RPMI7951 (cell line): ENCODE measurements at regions not wholly inside any gene's neighbourhood (a gene's known extent, or its start where the extent isn't known, plus 50 kb on each side); places are given as distances from the start of the nearest gene placed in this dataset.
"Not testable (repeated sequence)": the region's sequence is repeated elsewhere in the genome, so short reads cannot be mapped to it uniquely, and the experiment has no call there.

Source experiments
- DNase-seq: peaks from one replicate; pipeline ENCODE4 v3.0.0-alpha.2; 2012; ENCODE audit warnings: low read depth

DNA sequence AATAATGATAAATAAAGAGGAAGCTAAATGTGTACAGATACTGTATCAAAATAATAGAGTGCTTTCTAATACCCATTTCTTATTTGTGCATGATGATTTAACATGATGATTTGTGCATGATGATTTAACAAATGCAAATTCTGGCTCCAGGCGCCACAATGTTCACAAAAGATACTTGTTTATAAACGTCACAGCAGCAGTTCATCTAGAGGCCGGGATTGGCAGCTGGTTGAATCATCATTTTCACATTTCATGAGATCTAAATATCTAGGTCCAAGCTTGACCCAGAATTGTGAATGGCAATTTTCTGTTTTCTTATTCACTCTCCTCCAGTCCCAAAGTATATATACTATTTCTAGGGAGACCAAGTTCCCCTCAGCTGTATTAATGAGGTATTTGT, 322.0 kb downstream of the SUCLG1 start:
- DNase-seq: no peak

DNA sequence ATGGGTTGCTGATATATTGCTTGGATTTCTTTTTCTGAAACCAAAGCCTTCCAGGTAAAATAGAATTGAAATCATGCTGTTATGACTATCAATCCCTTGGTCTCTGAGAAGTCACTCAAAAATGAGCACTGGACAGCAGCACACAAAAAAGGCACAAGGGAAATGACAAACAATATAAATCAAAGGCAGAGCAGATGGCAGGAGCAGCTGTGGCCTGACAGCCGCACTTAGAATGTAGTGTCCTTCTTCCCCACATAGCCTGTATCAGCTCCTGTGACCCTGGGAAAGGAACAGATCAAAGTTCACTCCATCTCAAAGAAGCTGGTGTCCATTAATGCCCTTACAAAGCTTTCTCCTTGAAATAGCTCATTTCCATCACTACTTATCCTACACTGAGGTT, 326.7 kb downstream of the SUCLG1 start:
- DNase-seq: no peak

DNA sequence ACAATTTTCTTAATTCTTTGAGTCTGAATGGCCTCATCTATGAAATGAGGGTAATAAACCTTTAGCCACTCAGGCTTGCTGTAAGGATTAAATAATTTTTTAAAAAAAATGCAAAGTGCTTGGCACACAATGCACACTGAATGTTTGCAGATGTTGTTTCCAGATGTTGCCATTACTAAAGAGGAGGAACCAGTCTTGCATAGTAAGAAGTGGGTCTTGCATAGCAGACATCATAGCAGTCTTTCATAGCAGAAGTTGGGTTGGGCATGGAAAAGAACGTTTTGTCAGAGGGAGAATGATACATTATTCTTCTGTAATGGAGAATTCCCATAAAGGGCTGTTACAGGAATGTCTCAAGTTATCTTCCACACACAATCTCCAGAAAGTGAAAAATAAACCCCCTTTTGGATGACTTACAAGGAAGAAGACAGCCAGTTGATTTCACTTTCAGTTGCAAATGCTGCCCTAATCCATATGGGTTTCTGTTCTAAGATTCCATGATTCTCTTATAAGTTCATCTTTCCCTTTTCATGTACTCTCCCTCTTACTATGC, 327.7 kb downstream of the SUCLG1 start:
- no peak for DNase-seq

DNA sequence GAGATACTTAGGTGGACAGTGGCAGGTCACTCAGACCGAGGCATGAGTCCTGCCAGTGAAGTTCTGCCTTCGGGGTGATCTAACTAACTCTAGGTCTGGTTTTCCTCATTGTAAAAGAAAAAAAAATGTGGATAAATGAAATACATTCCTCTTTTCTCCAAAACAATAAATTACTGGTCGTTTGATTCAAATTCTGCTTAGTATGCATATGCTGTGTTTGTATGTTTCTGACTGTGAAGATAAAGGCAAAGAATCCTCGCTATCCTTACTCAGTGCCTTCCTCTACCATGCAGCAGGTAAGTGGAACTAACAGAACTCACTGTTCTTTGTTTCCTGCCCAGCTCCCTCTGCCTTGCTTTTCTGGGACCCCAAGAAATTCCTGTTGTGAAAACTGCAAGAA, 330.1 kb downstream of the SUCLG1 start:
- DNase-seq: no peak

DNA sequence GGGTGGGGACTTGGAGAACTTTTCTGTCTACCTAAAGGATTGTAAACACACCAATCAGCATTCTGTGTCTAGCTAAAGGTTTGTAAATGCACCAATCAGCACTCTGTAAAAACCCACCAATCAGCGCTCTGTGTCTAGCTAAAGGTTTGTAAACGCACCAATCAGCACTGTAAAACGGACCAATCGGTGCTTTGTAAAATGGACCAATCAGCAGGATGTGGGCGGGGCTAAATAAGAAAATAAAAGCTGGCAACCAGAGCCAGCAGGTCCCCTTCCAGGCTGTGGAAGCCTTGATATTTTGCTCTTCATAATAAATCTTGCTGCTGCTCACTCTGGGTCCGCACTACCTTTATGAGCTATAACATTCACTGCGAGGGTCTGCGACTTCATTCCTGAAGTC, 331.3 kb downstream of the SUCLG1 start:
- DNase-seq: not testable (repeated sequence)

DNA sequence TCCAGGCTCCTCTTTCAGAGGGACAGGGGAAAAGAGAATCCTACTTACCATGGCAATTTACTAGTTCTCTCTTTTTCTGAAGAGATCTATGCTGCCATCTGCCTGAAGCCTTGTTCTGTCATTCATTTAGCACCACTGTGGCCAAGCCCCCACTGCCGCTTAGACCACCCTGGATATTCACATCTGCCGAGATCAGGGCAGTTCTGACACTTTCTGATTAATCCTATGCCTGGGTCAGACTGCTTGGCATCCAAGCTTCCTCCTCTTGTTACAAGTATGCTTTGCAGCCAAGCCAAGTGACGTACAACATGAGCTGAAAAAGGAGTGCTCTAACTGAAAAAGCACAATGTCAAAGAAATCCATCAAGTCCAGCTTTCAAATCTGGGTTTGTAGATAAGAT, 332.6 kb downstream of the SUCLG1 start:
- no peak for DNase-seq

DNA sequence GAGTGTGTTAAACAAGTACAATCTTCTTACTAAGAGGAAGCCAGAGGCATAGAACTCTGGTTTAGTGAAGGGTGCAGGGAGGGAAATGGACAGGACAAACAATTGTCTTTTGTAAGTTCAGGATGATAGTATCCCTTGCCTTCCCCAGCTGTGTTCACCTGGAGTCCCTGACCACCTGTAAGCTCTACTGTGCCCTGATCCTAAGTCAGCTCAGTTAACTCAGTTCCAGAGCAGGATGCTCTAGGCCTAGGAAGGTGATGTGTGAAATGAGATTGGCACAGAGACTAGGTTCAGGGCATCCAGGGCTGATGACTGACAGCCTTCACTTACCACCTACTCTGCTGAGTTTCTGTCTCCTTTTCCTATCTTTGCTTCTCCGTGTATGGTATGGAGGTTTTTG, 333.0 kb downstream of the SUCLG1 start:
- no peak for DNase-seq

DNA sequence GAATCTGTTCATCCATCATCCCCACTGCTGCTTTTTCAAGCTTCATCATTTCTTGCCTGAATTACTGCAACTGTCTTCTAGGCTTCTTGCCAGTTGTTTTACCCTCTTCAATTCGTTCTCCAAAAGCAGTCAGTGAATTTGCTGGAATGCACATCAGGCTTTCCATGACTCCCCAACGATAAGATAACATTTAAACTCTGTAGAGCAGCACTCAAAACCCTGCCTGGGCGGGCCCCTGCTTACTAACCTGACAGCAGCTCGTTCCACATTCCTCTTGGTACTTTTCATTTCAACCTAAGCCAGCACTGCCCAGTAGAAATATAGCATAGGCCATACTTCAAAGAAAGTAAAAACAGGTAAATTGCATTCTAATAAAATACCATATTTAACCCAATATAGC, 342.9 kb downstream of the SUCLG1 start:
- no peak for DNase-seq

DNA sequence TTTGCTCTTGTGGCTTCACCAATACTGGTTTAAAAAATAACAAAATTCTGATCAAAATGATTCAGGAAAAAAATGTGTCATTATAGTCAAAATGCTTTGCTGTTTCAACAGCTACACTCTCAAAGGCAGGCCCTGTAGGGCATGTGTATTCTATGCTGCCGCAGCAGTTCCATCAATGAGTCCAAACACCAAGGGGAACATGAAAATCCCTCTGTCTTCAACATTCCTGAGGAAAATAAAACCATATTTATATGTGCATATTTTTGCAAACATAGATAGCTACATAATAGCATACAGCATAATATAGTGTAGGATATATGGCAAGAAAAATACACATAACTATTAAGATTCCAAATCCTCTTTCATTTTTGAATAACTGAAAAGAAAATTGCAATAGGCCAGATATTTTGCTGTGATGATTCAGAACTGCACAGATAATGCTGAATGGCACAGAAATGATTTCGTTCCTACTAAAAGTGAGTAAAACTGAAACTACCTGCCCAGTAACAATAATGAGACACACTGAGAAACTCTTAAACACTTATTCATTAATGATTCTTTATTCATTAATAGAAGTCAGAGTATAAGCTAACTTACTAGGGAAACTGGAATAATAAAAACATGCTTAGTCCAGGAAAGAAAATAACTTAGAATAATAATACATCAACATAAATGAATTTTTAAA, 343.8 kb downstream of the SUCLG1 start:
- no peak for DNase-seq

DNA sequence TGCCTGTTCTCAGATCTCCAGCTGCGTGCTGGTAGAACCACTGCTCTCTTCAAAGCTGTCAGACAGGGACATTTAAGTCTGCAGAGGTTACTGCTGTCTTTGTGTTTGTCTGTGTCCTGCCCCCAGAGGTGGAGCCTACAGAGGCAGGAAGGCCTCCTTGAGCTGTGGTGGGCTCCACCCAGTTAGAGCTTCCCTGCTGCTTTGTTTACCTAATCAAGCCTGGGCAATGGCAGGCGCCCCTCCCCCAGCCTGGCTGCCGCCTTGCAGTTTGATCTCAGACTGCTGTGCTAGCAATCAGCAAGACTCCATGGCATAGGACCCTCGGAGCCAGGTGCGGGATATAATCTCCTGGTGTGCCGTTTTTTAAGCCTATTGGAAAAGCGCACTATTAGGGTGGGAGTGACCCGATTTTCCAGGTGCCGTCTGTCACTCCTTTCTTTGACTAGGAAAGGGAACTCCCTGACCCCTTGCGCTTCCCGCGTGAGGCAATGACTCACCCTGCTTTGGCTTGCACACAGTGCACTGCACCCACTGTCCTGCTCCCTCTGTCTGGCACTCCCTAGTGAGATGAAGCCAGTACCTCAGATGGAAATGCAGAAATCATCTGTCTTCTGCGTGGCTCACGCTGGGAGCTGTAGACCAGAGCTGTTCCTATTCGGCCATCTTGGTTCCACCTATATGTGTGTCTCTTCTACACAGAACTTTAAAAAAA, 355.1 kb downstream of the SUCLG1 start:
- not testable (repeated sequence) for DNase-seq

DNA sequence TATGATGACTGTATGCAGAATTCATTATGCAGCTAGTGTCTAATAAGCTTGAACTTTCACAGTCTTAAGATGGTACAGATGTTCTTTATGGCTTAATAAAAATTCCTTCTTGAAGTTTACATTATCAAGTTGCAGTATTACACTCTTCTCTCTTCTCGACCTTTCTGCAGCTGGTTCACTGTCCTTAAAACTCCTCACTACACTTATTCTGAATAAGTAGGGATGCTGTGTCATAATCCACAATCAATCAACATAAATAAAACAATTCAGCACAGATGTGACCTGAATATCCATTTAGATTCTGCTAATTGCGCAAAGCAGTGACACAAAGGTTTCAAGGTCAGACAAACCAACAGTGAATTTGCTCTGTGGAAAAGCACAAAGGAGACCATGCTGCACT, 356.8 kb downstream of the SUCLG1 start:
- DNase-seq: no peak

DNA sequence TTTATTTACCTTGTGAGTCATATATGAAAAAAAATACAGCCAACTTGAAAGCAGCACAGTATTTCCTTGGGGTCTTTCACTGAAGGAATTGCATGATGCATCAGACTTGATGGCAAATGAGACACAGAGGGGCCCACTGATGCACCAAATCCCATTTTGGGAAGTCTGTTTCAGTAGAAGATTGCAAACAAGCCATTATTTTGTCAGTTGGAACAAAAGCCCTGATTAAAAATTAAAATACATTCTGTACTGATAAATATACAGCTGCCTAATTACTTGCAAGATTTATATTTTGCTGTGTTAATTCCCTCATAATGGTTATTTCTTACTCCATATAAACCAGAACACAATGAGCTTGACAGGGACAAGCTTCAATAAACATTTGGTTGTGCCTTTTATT, 370.4 kb downstream of the SUCLG1 start:
- DNase-seq: no peak

DNA sequence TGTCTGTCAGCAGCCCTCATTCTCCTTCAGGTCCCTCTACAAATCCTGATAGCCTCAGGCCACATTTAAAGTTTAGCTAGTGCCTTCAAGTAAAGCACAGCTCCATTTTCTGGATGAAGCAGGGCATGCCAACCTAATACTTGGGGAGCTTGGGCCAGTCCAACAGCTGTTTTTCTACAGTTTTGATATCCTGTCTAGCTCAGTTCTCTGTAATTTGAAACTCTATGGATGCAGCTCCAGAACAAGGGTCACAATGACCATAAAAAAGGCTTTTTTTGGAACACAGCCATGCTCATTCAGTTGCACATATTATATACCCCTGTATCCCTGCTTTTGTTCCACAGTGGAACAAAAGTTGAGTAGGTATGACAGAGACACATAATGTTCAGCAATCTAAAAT, 373.5 kb downstream of the SUCLG1 start:
- DNase-seq: no peak

DNA sequence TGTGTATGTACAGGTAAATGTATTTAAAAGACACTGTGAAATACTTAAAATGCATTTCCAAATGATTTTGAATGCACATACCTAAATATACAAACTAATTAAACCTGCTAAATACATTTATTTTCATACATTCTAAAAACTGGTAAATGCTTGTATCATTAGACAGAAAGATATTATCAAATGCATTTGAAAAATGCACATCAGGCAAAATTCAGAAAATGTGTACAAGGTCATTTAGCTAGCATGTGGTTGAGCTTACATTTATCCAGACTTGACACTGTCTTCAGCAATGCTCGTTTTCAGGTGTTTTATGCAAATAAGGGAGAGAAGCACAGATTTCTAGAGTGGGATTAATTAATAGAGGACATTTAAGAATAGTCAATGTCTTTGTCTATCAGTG, 374.2 kb downstream of the SUCLG1 start:
- DNase-seq: no peak

DNA sequence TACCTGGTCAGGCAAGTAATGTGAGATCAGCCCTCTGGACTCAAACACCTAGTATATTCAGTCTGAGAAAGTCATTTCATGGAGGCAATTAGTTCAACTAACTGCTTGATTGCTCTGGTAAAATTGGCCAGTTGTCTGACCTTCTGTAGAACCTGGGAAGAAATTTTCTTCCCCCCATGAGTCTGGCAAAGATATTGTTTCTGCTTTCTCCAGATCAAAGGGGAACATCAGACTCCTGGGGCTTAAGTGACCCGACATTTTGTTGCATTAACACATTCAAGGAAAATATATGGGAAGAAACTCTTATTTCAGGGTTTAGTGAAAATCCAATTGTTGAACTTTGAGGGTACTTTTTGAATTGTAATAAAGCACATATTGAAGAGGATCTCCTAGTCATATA, 375.1 kb downstream of the SUCLG1 start:
- no peak for DNase-seq

DNA sequence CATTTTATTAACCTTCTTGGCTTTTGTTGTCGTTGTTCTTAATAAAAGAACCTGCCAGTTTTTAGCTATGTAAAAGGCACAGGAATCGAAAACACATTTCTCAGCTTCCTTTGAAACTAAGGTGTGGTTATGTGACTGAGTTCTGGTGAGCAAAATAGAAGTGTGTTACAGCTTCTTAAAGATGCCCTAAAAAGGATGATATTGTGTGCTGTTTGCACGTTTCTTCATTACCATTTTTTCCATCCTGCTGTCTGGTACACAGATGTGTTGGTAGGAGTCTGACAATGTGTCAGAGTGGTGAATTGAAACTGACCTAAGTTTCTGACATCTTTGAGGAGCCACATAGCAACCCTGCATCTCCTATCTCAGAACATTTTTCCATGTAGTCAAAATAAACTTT, 380.6 kb downstream of the SUCLG1 start:
- DNase-seq: no peak

DNA sequence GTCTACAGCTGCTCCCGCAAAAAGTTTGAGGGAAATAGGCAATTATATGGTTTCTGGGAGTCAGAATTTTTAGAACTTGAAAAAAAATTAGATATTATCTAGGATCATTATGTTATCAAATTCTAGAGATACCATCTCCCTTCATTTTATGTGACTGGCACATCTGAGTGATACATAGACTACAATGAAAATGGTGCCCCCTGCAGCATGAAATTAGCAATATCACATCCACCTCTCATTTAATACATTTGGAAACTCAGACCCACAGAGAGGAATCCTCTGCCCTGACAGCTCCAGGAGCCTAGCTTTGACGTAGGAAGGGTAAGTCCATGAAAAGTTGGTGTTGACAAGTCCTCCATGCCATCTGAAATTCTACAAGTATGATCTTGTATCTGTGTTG, 381.6 kb downstream of the SUCLG1 start:
- peak; percentile 11 for DNase-seq

DNA sequence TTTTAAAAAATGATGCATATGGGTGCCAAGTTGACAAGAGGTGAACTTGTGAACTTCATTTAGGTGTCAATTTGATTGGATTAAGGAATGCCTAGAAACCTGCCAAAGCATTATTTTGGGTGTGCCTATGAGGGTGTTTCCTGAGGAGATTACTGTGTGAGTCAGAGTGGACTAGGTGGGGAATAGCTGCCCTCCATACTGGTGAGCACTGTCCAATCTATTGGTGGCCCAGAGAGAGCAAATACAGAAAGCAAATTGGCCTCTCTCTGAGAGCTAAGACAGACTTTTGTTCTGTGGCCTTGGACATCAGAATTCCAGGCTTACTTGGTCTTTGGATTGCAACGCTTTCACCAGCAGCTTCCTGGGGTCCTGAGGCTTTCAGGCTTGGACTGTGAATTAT, 388.0 kb downstream of the SUCLG1 start:
- no peak for DNase-seq

DNA sequence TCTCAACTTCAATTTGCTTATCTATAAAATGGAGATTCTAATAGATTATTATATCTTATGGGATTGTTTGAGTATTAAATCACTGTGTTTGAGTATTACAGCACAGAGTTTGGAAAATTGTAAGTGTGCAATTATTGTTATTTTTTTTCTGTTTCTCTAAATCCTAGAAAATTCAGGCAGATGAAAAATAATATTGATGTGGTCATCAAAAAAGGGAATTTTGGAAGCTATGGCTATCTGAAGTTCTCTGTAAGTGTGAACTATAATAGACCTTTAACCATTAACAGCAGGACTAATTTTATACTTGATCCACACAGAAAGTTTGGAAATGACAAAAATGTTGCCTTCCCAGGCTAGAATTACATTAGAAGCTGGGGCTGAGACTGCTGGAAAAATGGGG, 393.2 kb downstream of the SUCLG1 start:
- DNase-seq: no peak

DNA sequence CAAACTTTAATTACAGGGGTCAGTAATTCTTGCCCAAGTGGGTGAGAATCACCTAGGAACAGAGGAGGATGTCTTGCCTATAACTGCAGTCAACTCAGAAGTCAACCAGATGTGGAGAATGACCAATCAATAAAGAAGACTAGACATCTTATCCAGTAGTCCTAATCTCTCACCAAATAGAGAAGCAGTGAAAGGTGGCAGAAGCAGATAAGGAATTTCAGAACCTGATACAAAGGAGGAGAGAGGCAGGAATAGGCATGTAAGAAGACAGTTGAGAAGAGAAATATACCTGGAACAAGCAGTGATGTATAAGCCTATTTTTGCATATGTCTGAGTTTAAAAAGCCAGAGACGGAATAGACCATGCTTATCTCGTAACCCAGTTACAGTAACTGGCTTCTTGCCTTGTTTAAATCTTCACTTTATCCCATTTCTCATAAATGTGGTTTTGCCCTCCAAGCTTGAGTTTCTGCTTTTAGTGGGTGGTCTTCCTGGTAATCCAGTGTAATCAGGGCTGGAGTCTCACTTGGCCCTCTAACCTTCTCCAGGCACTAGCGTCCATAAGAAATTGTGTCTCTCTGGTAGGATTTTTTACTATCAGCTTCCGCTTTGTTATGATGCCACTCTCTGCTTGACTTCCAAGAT, 401.0 kb downstream of the SUCLG1 start:
- DNase-seq: no peak

DNA sequence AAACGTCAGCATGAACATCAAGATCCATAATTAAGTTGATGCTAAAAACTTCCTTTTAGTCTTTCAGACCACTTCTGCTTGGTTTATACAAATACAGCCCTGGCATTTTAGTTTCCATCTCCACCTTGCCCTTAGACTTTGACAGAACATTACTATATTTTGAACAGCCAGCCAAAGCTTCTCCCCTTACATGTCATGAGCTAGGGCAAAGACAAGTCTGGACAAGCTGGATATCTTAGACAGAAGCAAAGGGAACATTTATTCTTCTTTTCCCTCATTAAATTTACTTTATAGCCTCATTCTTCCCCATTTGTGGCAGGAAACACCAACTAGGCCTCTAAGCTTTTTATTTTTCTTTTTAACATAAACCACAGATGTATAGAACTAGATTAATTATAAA, 403.3 kb downstream of the SUCLG1 start:
- no peak for DNase-seq

DNA sequence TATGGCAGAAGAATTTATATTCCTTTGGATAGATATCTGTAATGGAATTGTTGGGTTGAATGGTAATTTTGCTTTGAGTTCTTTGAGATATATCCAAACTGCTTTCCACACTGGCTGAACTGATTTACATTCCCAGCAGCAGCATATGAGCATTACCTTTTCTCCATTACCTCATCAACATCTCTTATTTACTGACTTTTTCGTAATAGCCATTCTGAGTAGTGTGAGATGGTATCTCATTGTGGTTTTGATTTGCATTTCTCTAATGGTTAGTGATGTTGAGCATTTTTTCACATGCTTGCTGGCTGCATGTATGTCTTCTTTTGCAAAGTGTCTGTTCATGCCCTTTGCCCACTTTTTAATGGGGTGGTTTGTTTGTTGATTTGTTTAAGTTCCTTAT, 404.5 kb downstream of the SUCLG1 start:
- DNase-seq: not testable (repeated sequence)

DNA sequence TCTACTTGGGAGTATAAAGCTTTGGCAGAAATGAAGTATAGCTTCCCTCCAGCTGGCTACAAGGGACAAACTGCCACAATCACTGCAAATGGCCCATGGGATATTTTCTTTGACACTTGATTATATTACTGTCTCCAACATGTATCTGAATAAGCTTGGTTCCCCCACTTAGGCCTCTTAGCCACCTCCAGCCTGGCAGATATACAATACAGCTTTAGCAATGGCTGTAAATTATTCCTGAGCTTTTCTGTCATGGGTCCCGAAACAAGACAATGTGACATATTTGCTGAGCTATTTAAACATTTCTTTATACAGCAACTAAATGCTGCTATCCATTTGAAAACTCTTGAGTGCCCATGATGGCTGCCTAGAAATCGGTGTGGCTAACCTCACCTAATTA, 406.2 kb downstream of the SUCLG1 start:
- no peak for DNase-seq
